ENCODE measurements at regions not wholly inside any gene's neighbourhood (a gene's known extent, or its start where the extent isn't known, plus 50 kb on each side); places are given as distances from the start of the nearest gene placed in this dataset.

DNA sequence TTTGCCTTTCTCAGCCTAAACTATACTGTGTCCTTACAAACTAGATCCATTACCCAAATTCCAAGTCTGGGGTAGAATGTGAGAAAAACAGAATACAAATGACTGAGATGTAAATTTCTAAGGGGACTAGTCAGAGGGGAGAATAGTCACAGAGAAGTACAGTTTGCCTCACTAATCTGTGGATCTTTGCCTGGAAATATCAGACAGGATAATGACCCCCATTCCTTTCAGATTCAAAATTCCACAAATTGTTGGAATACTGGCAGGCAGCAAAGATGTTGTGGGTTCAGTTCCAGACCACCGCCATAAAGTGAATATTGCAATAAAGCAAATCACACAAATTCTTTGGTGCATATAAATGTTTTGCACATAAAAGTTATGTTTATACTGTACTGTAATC lies 762.8 kb upstream of the NR2F2 start:
- H3K4me3 Mint-ChIP-seq (ENCODE audit: low read depth, unreplicated experiment) = no peak overlapping the region
- H3K27ac Mint-ChIP-seq (ENCODE audit: unreplicated experiment) = no peak overlapping the region
- CTCF ChIA-PET = no interaction called here
- intact Hi-C loops (cut with micrococcal nuclease; ENCODE audit: unreplicated experiment) = no loop called here
- TF ChIP-seq CTCF (IDR thresholded peaks at IDR 0.05; ENCODE audit: unreplicated experiment) = no peak
- no peaks in the 10 kb centered on the region for H3K27me3 Mint-ChIP-seq (ENCODE audit: unreplicated experiment)
- peaks cover 3% of the 10 kb centered on the region for H3K9me3 Mint-ChIP-seq (ENCODE audit: low read depth, unreplicated experiment)
- peaks cover 4% of the 10 kb centered on the region for H3K36me3 Mint-ChIP-seq (ENCODE audit: insufficient read depth, unreplicated experiment)
- no TSS peak for BruUV-seq (replicated peaks)
- peaks cover 12% of the 10 kb centered on the region for H3K4me1 Mint-ChIP-seq (ENCODE audit: low read depth, unreplicated experiment)
- no peak for DNase-seq

GRCh38 chr15:95574053-95574452 lies 756.4 kb upstream of the NR2F2 start:
- no peak for TF ChIP-seq CTCF (IDR thresholded peaks at IDR 0.05; ENCODE audit: unreplicated experiment)
- no TSS peak for BruUV-seq (replicated peaks)
- peaks cover 3% of the 10 kb centered on the region for H3K9me3 Mint-ChIP-seq (ENCODE audit: low read depth, unreplicated experiment)
- no peak for DNase-seq
- no peak overlapping the region for H3K4me3 Mint-ChIP-seq (ENCODE audit: low read depth, unreplicated experiment)
- no peaks in the 10 kb centered on the region for H3K27me3 Mint-ChIP-seq (ENCODE audit: unreplicated experiment)
- H3K27ac Mint-ChIP-seq (ENCODE audit: unreplicated experiment) = no peak overlapping the region
- H3K4me1 Mint-ChIP-seq (ENCODE audit: low read depth, unreplicated experiment) = no peaks in the 10 kb centered on the region
- CTCF ChIA-PET = interaction anchor here (0.6 kb wide), 1 partner anchor 62 kb away, joined by 3 read pairs; no protein-coding TSS in a partner anchor
- H3K36me3 Mint-ChIP-seq (ENCODE audit: insufficient read depth, unreplicated experiment) = no peaks in the 10 kb centered on the region
- intact Hi-C loops (cut with micrococcal nuclease; ENCODE audit: unreplicated experiment) = no loop called here

DNA sequence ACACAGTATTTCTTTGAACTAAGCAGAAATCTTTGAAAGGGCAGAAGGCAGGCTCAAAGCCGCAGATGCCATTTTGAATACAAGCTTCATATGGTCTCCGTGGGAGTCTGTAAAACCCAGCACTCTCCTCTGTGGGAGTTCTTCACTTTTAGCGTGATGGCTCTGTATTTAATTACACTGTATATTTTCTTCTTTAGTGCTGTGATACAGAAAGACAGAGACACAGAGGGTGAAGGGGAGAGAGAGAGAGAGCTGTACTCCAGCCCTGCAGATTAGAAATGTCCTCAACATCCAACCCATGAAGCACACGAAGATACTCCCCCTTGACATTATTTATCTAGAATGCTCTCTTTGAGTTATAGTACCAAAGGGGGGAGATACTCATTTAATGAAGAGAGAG lies 752.6 kb upstream of the NR2F2 start:
- no peaks in the 10 kb centered on the region for H3K27me3 Mint-ChIP-seq (ENCODE audit: unreplicated experiment)
- H3K4me3 Mint-ChIP-seq (ENCODE audit: low read depth, unreplicated experiment) = no peak overlapping the region
- BruUV-seq (replicated peaks) = no TSS peak
- intact Hi-C loops (cut with micrococcal nuclease; ENCODE audit: unreplicated experiment) = no loop called here
- no peak for DNase-seq
- H3K9me3 Mint-ChIP-seq (ENCODE audit: low read depth, unreplicated experiment) = no peaks in the 10 kb centered on the region
- H3K4me1 Mint-ChIP-seq (ENCODE audit: low read depth, unreplicated experiment) = no peaks in the 10 kb centered on the region
- TF ChIP-seq CTCF (IDR thresholded peaks at IDR 0.05; ENCODE audit: unreplicated experiment) = no peak
- CTCF ChIA-PET = no interaction called here
- no peak overlapping the region for H3K27ac Mint-ChIP-seq (ENCODE audit: unreplicated experiment)
- H3K36me3 Mint-ChIP-seq (ENCODE audit: insufficient read depth, unreplicated experiment) = no peaks in the 10 kb centered on the region

DNA sequence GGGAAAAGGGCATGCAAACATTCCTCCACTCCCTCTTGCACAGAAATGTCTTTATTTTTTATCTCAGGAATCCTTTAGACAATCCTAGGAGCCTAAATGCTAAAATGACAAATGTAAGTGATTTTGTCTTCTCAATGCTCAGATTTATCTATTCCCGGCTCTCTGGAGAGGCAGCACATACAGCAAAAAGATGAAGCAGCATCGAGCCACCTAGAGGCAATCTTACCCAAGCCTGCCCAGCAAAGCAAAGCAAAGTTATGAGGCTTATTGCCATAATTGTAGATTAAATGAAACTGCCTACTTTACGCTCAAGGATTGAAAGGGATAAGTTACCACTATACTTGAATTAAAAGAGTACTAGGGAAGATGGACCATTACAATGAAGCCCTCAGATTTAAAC lies 750.4 kb upstream of the NR2F2 start:
- Mint-ChIP-seq H3K9me3 (ENCODE audit: low read depth, unreplicated experiment) (no peaks in the 10 kb centered on the region), H3K4me1 (ENCODE audit: low read depth, unreplicated experiment) (no peaks in the 10 kb centered on the region), H3K4me3 (ENCODE audit: low read depth, unreplicated experiment) (no peak overlapping the region), H3K27me3 (ENCODE audit: unreplicated experiment) (no peaks in the 10 kb centered on the region), H3K36me3 (ENCODE audit: insufficient read depth, unreplicated experiment) (no peaks in the 10 kb centered on the region), H3K27ac (ENCODE audit: unreplicated experiment) (no peak overlapping the region)
- CTCF ChIA-PET = no interaction called here
- no TSS peak for BruUV-seq (replicated peaks)
- TF ChIP-seq CTCF (IDR thresholded peaks at IDR 0.05; ENCODE audit: unreplicated experiment) = no peak
- no peak for DNase-seq
- intact Hi-C loops (cut with micrococcal nuclease; ENCODE audit: unreplicated experiment) = no loop called here

- Mint-ChIP-seq H3K9me3 (ENCODE audit: low read depth, unreplicated experiment) (peaks cover 3% of the 10 kb centered on the region), H3K27ac (ENCODE audit: unreplicated experiment) (no peak overlapping the region), H3K4me3 (ENCODE audit: low read depth, unreplicated experiment) (no peak overlapping the region), H3K36me3 (ENCODE audit: insufficient read depth, unreplicated experiment) (no peaks in the 10 kb centered on the region), H3K4me1 (ENCODE audit: low read depth, unreplicated experiment) (no peaks in the 10 kb centered on the region), H3K27me3 (ENCODE audit: unreplicated experiment) (no peaks in the 10 kb centered on the region)
- CTCF ChIA-PET = no interaction called here
- no peak for DNase-seq
- BruUV-seq (replicated peaks) = no TSS peak
- TF ChIP-seq CTCF (IDR thresholded peaks at IDR 0.05; ENCODE audit: unreplicated experiment) = no peak
- intact Hi-C loops (cut with micrococcal nuclease; ENCODE audit: unreplicated experiment) = no loop called here
These were observed 748.9 kb upstream of the NR2F2 start for GRCh38 chr15:95581595-95581994.

All from Calu3 (cell line).